GM20000 (cell line): ENCODE measurements at regions not wholly inside any gene's neighbourhood (a gene's known extent, or its start where the extent isn't known, plus 50 kb on each side); places are given as distances from the start of the nearest gene placed in this dataset.

Source experiments
- DNase-seq: peaks from one replicate; pipeline ENCODE4 v3.0.0; 2012; ENCODE audit warnings: low spot score
- TF ChIP-seq, protein P1 (sequence below): IDR thresholded peaks from 2 replicates; pipeline ENCODE4 v1.5.1; 2012; ENCODE audit warnings: mild to moderate bottlenecking, control low read depth; ENCODE audit errors: extremely low read depth, missing control alignments

GRCh38 chr9:116059466-116059865, 94.1 kb upstream of the PAPPA start:
- no peak for DNase-seq
- TF ChIP-seq, protein P1, sequence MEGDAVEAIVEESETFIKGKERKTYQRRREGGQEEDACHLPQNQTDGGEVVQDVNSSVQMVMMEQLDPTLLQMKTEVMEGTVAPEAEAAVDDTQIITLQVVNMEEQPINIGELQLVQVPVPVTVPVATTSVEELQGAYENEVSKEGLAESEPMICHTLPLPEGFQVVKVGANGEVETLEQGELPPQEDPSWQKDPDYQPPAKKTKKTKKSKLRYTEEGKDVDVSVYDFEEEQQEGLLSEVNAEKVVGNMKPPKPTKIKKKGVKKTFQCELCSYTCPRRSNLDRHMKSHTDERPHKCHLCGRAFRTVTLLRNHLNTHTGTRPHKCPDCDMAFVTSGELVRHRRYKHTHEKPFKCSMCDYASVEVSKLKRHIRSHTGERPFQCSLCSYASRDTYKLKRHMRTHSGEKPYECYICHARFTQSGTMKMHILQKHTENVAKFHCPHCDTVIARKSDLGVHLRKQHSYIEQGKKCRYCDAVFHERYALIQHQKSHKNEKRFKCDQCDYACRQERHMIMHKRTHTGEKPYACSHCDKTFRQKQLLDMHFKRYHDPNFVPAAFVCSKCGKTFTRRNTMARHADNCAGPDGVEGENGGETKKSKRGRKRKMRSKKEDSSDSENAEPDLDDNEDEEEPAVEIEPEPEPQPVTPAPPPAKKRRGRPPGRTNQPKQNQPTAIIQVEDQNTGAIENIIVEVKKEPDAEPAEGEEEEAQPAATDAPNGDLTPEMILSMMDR: no peak

DNA sequence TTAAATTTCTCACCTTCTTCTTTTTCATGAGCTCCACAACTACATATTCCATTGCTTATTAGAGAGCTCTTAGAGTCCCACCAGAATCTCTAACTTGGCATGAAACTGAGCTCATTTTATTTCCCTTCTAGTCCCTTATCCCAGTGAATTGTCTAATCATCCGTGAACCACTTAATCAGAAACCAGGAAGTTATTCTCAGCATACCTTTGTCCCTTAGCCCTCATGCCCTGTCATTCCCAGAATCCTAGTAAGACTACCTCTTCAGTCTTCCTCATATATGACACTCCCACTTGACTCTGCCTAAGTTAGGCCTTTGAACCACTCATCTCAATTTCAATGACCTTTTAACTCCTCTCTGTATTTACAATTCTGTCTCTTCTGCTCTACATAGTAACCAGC, 93.0 kb upstream of the PAPPA start:
- TF ChIP-seq, protein P1: no peak

GRCh38 chr9:116061546-116062205, 91.9 kb upstream of the PAPPA start:
- DNase-seq: no peak
- TF ChIP-seq, protein P1: no peak

More for the DNA sequence above, 93.0 kb upstream of the PAPPA start:
- DNase-seq: no peak

- no peak for DNase-seq
- TF ChIP-seq, protein P1: no peak
Observed at GRCh38 chr9:116062206-116062550, 91.4 kb upstream of the PAPPA start.

- TF ChIP-seq, protein P1: no peak
- no peak for DNase-seq
Observed at GRCh38 chr9:116064970-116065369, 88.6 kb upstream of the PAPPA start.

DNA sequence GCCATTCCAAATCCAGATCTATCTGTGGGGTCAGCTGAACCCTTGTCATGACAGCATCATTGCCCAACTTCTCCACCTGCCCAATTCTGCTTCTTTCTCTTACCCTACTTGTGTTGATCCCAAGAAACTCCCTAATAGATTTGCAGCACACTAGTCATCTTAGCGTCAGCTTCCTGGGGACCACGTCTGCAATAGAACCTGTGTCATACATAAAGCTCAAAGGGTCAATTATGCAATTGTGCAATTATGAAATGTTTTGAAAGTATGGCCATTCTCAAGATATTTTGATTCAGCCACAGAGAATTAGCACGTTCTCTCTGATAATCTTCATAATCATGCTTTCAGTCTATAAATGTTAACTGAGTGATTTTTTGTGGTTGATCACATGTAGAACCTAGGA, 87.4 kb upstream of the PAPPA start:
- TF ChIP-seq, protein P1: no peak
- no peak for DNase-seq

- TF ChIP-seq, protein P1: no peak
- DNase-seq: no peak
Observed at GRCh38 chr9:116067566-116067965, 86.0 kb upstream of the PAPPA start.
